ENCODE measurements at regions not wholly inside any gene's neighbourhood (a gene's known extent, or its start where the extent isn't known, plus 50 kb on each side); places are given as distances from the start of the nearest gene placed in this dataset.

- no peak for DNase-seq (ENCODE audit: low read depth in 2 of 2)
Observed at GRCh38 chr15:77715051-77715450, 82.3 kb upstream of the LINGO1 start.

- DNase-seq (ENCODE audit: low read depth in 2 of 2) = no peak
Observed at GRCh38 chr15:77714555-77714954, 81.8 kb upstream of the LINGO1 start.

- DNase-seq (ENCODE audit: low read depth in 2 of 2) = no peak
Observed at GRCh38 chr15:77714023-77714422, 81.3 kb upstream of the LINGO1 start.

- no peak for DNase-seq (ENCODE audit: low read depth in 2 of 2)
Observed at GRCh38 chr15:77713281-77713680, 80.6 kb upstream of the LINGO1 start.

- DNase-seq (ENCODE audit: low read depth in 2 of 2) = no peak
Observed at GRCh38 chr15:77712438-77712837, 79.7 kb upstream of the LINGO1 start.

- no peak for DNase-seq (ENCODE audit: low read depth in 2 of 2)
Observed at GRCh38 chr15:77710637-77711036, 77.9 kb upstream of the LINGO1 start.

GRCh38 chr15:77710206-77710605 is 77.5 kb upstream of the LINGO1 start:
- DNase-seq (ENCODE audit: low read depth in 2 of 2) = no peak

- no peak for DNase-seq (ENCODE audit: low read depth in 2 of 2)
Observed at GRCh38 chr15:77709135-77709886, 76.6 kb upstream of the LINGO1 start.

- no peak for DNase-seq (ENCODE audit: low read depth in 2 of 2)
Observed at GRCh38 chr15:77706482-77707244, 74.0 kb upstream of the LINGO1 start.

- peak; percentile 1 to 47 for DNase-seq (ENCODE audit: low read depth in 2 of 2)
Observed at GRCh38 chr15:77702211-77702957, 69.7 kb upstream of the LINGO1 start.

- no peak for DNase-seq (ENCODE audit: low read depth in 2 of 2)
Observed at GRCh38 chr15:77698481-77698880, 65.8 kb upstream of the LINGO1 start.

- no peak for DNase-seq (ENCODE audit: low read depth in 2 of 2)
Observed at GRCh38 chr15:77697893-77698292, 65.2 kb upstream of the LINGO1 start.

- DNase-seq (ENCODE audit: low read depth in 2 of 2) = no peak
Observed at GRCh38 chr15:77696871-77697270, 64.2 kb upstream of the LINGO1 start.

GRCh38 chr15:77695961-77696582 is 63.4 kb upstream of the LINGO1 start:
- DNase-seq (ENCODE audit: low read depth in 2 of 2) = no peak

GRCh38 chr15:77695548-77695947 is 62.8 kb upstream of the LINGO1 start:
- DNase-seq (ENCODE audit: low read depth in 2 of 2) = no peak

GRCh38 chr15:77693576-77693975 is 60.9 kb upstream of the LINGO1 start:
- DNase-seq (ENCODE audit: low read depth in 2 of 2) = no peak

- DNase-seq (ENCODE audit: low read depth in 2 of 2) = no peak
Observed at GRCh38 chr15:77692614-77693013, 59.9 kb upstream of the LINGO1 start.

- DNase-seq (ENCODE audit: low read depth in 2 of 2) = no peak
Observed at GRCh38 chr15:77691607-77692006, 58.9 kb upstream of the LINGO1 start.

- no peak for DNase-seq (ENCODE audit: low read depth in 2 of 2)
Observed at GRCh38 chr15:77689821-77690220, 57.1 kb upstream of the LINGO1 start.

- no peak for DNase-seq (ENCODE audit: low read depth in 2 of 2)
Observed at GRCh38 chr15:77688693-77689092, 56.0 kb upstream of the LINGO1 start.

GRCh38 chr15:77688266-77688665 is 55.6 kb upstream of the LINGO1 start:
- DNase-seq (ENCODE audit: low read depth in 2 of 2) = no peak
